Fibroblast of lung (primary cell): ENCODE measurements at regions not wholly inside any gene's neighbourhood (a gene's known extent, or its start where the extent isn't known, plus 50 kb on each side); places are given as distances from the start of the nearest gene placed in this dataset.
A peak's percentile ranks its signal among the peaks of the same experiment; 100 is the strongest.

Experiments used
- DNase-seq, 2 donors: peaks; one replicate each; pipeline versions ENCODE4 v3.0.0 to v3.0.0-alpha.2; 2010; ENCODE audit warnings: low read depth in 2 of 2
- H2AFZ ChIP-seq: 2 replicates; pipeline ENCODE4 v1.5.1; 2012; ENCODE audit warnings: low read length, control low read depth, inconsistent platforms
- H3K27ac ChIP-seq: 2 replicates; pipeline ENCODE4 v1.5.1; 2011; ENCODE audit warnings: low read length, control low read depth; ENCODE audit not compliant: insufficient read depth
- H3K27me3 ChIP-seq: 2 replicates; pipeline ENCODE4 v1.5.1; 2011; ENCODE audit warnings: mild to moderate bottlenecking, low read length; ENCODE audit not compliant: control insufficient read depth, insufficient read depth
- H3K36me3 ChIP-seq: 2 replicates; pipeline ENCODE4 v1.5.1; 2011; ENCODE audit warnings: low read length; ENCODE audit not compliant: control insufficient read depth, insufficient read depth
- H3K4me1 ChIP-seq: 2 replicates; pipeline ENCODE4 v1.5.1; 2011; ENCODE audit warnings: low read length; ENCODE audit not compliant: control insufficient read depth, insufficient read depth; ENCODE audit errors: extremely low read depth
- H3K4me2 ChIP-seq: 2 replicates; pipeline ENCODE4 v1.5.1; 2011; ENCODE audit warnings: low read length, control low read depth; ENCODE audit not compliant: insufficient read depth; ENCODE audit errors: extremely low read depth
- H3K4me3 ChIP-seq, 4 experiments: fragments of 200-600 bp in 1 of 4; sonication (generic) in 1 of 4; replicated peaks in 1 of 4; 2 replicates each; pipeline ENCODE4 v1.5.1; 2011 to 2016; ENCODE audit warnings: low read length in 4 of 4, low read depth in 3 of 4, mild to moderate bottlenecking in 3 of 4, control low read depth in 2 of 4, inconsistent platforms in 1 of 4, mixed read lengths in 1 of 4; ENCODE audit not compliant: insufficient read depth in 1 of 4; ENCODE audit errors: control extremely low read depth in 1 of 4
- H3K79me2 ChIP-seq: 2 replicates; pipeline ENCODE4 v1.5.1; 2012; ENCODE audit warnings: mild to moderate bottlenecking, low read length, inconsistent platforms; ENCODE audit not compliant: control insufficient read depth, insufficient read depth
- H3K9ac ChIP-seq: 2 replicates; pipeline ENCODE4 v1.5.1; 2011; ENCODE audit warnings: mild to moderate bottlenecking, low read length, control low read depth; ENCODE audit not compliant: insufficient read depth
- H3K9me3 ChIP-seq: 2 replicates; pipeline ENCODE4 v1.5.1; 2012; ENCODE audit warnings: low read depth, low read length; ENCODE audit not compliant: control insufficient read depth, insufficient read depth
- H4K20me1 ChIP-seq: 2 replicates; pipeline ENCODE4 v1.5.1; 2011; ENCODE audit warnings: low read length; ENCODE audit not compliant: control insufficient read depth, insufficient read depth; ENCODE audit errors: extremely low read depth
- CTCF ChIP-seq, 2 donors: IDR thresholded peaks in 1 of 2; conservative IDR thresholded peaks in 1 of 2; 1 replicate in 1 of 2; 2 replicates in 1 of 2; pipeline ENCODE4 v1.5.1; 2011 to 2012; ENCODE audit warnings: low read length in 2 of 2, control low read depth in 1 of 2, inconsistent platforms in 1 of 2, low read depth in 1 of 2, mild to moderate bottlenecking in 1 of 2
- EZH2 ChIP-seq: IDR thresholded peaks from 2 replicates; pipeline ENCODE4 v1.5.1; 2012; ENCODE audit warnings: low read length, control low read depth, mild to moderate bottlenecking; ENCODE audit errors: missing control alignments

GRCh38 chr2:220887876-220888275 is 684.2 kb downstream of the EPHA4 start:
- no peaks in the 10 kb centered on the region for H3K27me3 ChIP-seq
- no peaks in the 10 kb centered on the region for H4K20me1 ChIP-seq
- H3K27ac ChIP-seq = no peak overlapping the region
- H3K4me2 ChIP-seq = no peak overlapping the region
- H3K9me3 ChIP-seq = no peaks in the 10 kb centered on the region
- no peaks in the 10 kb centered on the region for H3K36me3 ChIP-seq
- DNase-seq = no peak
- no peak overlapping the region for H3K9ac ChIP-seq
- H3K4me1 ChIP-seq = no peaks in the 10 kb centered on the region
- H3K79me2 ChIP-seq = no peaks in the 10 kb centered on the region
- no peak overlapping the region for H3K4me3 ChIP-seq
- no peak for TF ChIP-seq CTCF (conservative IDR thresholded peaks at IDR 0.05 in 1 of 2, IDR thresholded peaks at IDR 0.05 in 1 of 2; ENCODE audit: low read depth in 1 of 2, low read length in 2 of 2)
- no peak for TF ChIP-seq EZH2
- H2AFZ ChIP-seq = no peak overlapping the region

GRCh38 chr2:220890931-220891330 is 681.2 kb downstream of the EPHA4 start:
- Histone ChIP-seq H3K27ac (no peak overlapping the region), H3K36me3 (no peaks in the 10 kb centered on the region), H3K4me2 (no peak overlapping the region), H3K79me2 (no peaks in the 10 kb centered on the region), H3K4me3 (no peak overlapping the region), H4K20me1 (no peaks in the 10 kb centered on the region), H3K4me1 (no peaks in the 10 kb centered on the region), H2AFZ (no peak overlapping the region), H3K9me3 (no peaks in the 10 kb centered on the region), H3K9ac (no peak overlapping the region), H3K27me3 (no peaks in the 10 kb centered on the region)
- DNase-seq = no peak
- TF ChIP-seq CTCF (conservative IDR thresholded peaks at IDR 0.05 in 1 of 2, IDR thresholded peaks at IDR 0.05 in 1 of 2; ENCODE audit: low read depth in 1 of 2, low read length in 2 of 2) = no peak

GRCh38 chr2:220891405-220891804 is 680.7 kb downstream of the EPHA4 start:
- Histone ChIP-seq H3K27me3 (no peaks in the 10 kb centered on the region), H3K27ac (no peak overlapping the region), H3K9ac (no peak overlapping the region), H3K4me1 (no peaks in the 10 kb centered on the region), H3K4me3 (no peak overlapping the region), H3K36me3 (no peaks in the 10 kb centered on the region), H3K9me3 (no peaks in the 10 kb centered on the region), H2AFZ (no peak overlapping the region), H3K79me2 (no peaks in the 10 kb centered on the region), H3K4me2 (no peak overlapping the region), H4K20me1 (no peaks in the 10 kb centered on the region)
- TF ChIP-seq CTCF (conservative IDR thresholded peaks at IDR 0.05 in 1 of 2, IDR thresholded peaks at IDR 0.05 in 1 of 2; ENCODE audit: low read depth in 1 of 2, low read length in 2 of 2) = no peak
- no peak for TF ChIP-seq EZH2
- DNase-seq = peak; percentile 83 to 95
